Activated naive CD4-positive, alpha-beta T cell treated with anti-CD3 and anti-CD28 coated beads, Interleukin-2, amount 50 U/mL, for 72 hours (primary cell): ENCODE measurements at regions not wholly inside any gene's neighbourhood (a gene's known extent, or its start where the extent isn't known, plus 50 kb on each side); places are given as distances from the start of the nearest gene placed in this dataset.

ENCODE experiments used
- ATAC-seq, 2 donors: fragments of 150-1000 bp; cut with Tn5 transposase; 2 replicates each; pipeline ENCODE4 v1.10.0; 2021; ENCODE audit warnings: mild to moderate bottlenecking in 2 of 2, moderate library complexity in 2 of 2
- DNase-seq, 2 donors: peaks; one replicate each; pipeline ENCODE4 v3.0.0; 2021 to 2022; ENCODE audit warnings: low spot score in 2 of 2
- H3K27ac Mint-ChIP-seq, 2 donors: one replicate each; pipeline ENCODE4 v1.8.0; 2022; ENCODE audit warnings: mild to moderate bottlenecking in 2 of 2, mixed read lengths in 2 of 2
- H3K36me3 Mint-ChIP-seq, 2 donors: one replicate each; pipeline ENCODE4 v1.8.0; 2022; ENCODE audit warnings: mixed read lengths in 2 of 2
- H3K9me3 Mint-ChIP-seq, 2 donors: one replicate each; pipeline ENCODE4 v1.8.0; 2022; ENCODE audit warnings: mixed read lengths in 2 of 2

GRCh38 chr13:64256751-64257150, 2841.1 kb upstream of the PCDH20 start:
- no peak for ATAC-seq
- H3K36me3 Mint-ChIP-seq, result peaks cover 0 to 6% of the 10 kb centered on the region in 2 donors

GRCh38 chr13:64255988-64256387, 2840.3 kb upstream of the PCDH20 start:
- peaks cover 0 to 6% of the 10 kb centered on the region in 2 donors for H3K36me3 Mint-ChIP-seq
- ATAC-seq (no peak), DNase-seq (no peak)
- H3K9me3 Mint-ChIP-seq, result peaks cover 6 to 27% of the 10 kb centered on the region in 2 donors
- H3K27ac Mint-ChIP-seq, result no peak overlapping the region

More at GRCh38 chr13:64256751-64257150, 2841.1 kb upstream of the PCDH20 start:
- Mint-ChIP-seq H3K27ac (no peak overlapping the region), H3K9me3 (peaks cover 6 to 27% of the 10 kb centered on the region in 2 donors)
- no peak for DNase-seq

DNA sequence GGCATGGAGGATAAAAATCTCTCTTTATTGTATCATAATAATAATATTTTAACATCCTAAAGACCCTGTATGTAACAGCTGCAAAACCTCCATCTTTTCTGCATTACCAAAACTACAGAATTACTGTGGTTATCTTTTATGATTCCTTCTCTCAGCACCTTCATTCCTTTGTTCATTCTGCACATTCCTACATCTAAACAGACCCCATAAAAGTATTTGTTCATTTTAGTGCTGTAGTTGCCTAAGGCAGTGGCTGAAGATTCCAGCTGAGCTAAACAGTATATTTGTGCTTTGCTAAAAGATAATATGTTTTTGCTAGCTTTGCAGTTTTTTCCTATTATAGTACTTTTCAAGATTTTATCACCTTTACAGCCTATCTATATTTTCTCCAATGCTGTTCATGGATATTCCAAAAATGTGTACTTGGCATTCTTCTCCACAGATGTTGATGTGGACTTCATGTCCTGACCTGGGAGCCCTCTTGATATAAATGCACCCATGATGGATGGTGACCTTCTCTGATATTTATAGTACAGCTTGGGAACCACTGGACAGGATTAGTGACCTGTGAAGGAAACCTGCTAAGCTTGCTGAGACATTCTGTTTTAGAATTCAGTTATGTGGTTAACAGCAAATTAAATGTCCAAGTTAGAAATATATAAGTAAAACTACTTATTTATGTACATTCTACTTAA, 2832.9 kb upstream of the PCDH20 start:
- ATAC-seq (no peak), DNase-seq (no peak)
- Mint-ChIP-seq H3K36me3 (peaks cover 0 to under 1% of the 10 kb centered on the region in 2 donors), H3K27ac (no peak overlapping the region), H3K9me3 (peaks cover 4 to 32% of the 10 kb centered on the region in 2 donors)

- H3K9me3 Mint-ChIP-seq, result peaks cover 5 to 16% of the 10 kb centered on the region in 2 donors
- DNase-seq, result no peak
- no peak overlapping the region for H3K27ac Mint-ChIP-seq
- H3K36me3 Mint-ChIP-seq, result no peaks in the 10 kb centered on the region
- ATAC-seq, result no peak
Measured at GRCh38 chr13:64239372-64239771, 2823.7 kb upstream of the PCDH20 start.

GRCh38 chr13:64234255-64234654, 2818.6 kb upstream of the PCDH20 start:
- ATAC-seq (no peak), DNase-seq (no peak)
- peaks cover 0 to 3% of the 10 kb centered on the region in 2 donors for H3K9me3 Mint-ChIP-seq

DNA sequence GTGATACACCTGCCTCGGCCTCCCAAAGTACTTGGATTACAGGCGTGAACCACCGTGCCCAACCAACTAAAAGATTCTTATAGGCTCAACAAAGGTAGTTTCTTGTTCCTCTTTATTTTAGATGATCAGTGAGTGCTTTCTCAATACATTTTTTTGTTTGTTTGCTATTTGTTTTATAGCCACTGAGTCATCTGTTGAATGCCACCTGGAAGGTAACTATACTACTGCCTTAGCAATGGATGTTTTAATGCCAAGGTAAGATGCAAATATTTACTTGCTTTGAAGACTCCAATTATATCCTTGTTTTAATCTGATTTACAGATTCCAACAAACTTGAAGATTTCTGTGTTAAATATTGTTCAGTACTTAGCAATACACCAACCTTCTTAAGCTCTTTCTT, 2807.4 kb upstream of the PCDH20 start:
- Mint-ChIP-seq H3K9me3 (peaks cover 4 to 15% of the 10 kb centered on the region in 2 donors), H3K36me3 (no peaks in the 10 kb centered on the region), H3K27ac (no peak overlapping the region)
- no peak for ATAC-seq
- no peak for DNase-seq

More at GRCh38 chr13:64234255-64234654, 2818.6 kb upstream of the PCDH20 start:
- Mint-ChIP-seq H3K27ac (no peak overlapping the region), H3K36me3 (no peaks in the 10 kb centered on the region)

- Mint-ChIP-seq H3K27ac (no peak overlapping the region), H3K36me3 (no peaks in the 10 kb centered on the region), H3K9me3 (peaks cover 8 to 11% of the 10 kb centered on the region in 2 donors)
- no peak for DNase-seq
- no peak for ATAC-seq
Measured at GRCh38 chr13:64206430-64207225, 2791.0 kb upstream of the PCDH20 start.

DNA sequence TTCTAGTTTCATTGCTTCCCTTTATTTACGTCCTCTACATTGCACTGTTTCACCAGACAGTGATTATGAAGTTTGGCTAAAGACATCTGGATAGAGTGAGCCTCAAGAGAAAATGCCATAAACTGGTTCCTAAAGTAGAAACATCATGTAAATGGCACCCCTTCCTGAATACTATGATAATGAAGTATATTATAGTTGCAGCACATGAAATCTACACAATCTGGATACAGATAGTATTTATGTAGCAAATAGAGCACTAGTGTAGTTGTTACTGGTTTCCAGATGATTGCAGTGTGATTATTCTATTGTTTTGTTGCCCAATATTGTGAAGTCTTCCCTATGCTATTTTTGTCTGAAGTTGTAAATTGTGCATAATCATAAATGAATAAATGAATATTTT, 2786.9 kb upstream of the PCDH20 start:
- peaks cover 0 to 4% of the 10 kb centered on the region in 2 donors for H3K9me3 Mint-ChIP-seq
- ATAC-seq, result no peak
- no peaks in the 10 kb centered on the region for H3K36me3 Mint-ChIP-seq
- DNase-seq, result no peak
- H3K27ac Mint-ChIP-seq, result no peak overlapping the region

DNA sequence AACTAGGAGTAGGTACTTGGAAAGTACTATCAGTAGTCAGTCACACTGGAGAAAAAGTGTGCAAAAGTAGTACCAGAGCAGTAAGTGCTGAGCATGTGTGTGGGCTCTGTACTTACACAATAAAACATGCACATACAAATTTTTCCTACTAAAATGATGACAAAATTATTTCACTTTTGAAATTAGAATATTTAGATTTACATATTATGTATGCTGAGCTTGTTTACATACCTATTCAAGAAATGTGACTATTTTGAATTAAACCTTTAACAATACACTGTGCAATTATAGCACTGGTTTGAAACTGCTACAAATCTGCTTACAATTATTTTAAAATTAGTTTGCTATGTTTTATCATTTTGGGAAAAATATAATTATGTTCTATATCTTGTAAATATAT, 2781.6 kb upstream of the PCDH20 start:
- Mint-ChIP-seq H3K36me3 (no peaks in the 10 kb centered on the region), H3K27ac (no peak overlapping the region), H3K9me3 (peaks cover 3 to 13% of the 10 kb centered on the region in 2 donors)
- ATAC-seq (no peak), DNase-seq (no peak)

DNA sequence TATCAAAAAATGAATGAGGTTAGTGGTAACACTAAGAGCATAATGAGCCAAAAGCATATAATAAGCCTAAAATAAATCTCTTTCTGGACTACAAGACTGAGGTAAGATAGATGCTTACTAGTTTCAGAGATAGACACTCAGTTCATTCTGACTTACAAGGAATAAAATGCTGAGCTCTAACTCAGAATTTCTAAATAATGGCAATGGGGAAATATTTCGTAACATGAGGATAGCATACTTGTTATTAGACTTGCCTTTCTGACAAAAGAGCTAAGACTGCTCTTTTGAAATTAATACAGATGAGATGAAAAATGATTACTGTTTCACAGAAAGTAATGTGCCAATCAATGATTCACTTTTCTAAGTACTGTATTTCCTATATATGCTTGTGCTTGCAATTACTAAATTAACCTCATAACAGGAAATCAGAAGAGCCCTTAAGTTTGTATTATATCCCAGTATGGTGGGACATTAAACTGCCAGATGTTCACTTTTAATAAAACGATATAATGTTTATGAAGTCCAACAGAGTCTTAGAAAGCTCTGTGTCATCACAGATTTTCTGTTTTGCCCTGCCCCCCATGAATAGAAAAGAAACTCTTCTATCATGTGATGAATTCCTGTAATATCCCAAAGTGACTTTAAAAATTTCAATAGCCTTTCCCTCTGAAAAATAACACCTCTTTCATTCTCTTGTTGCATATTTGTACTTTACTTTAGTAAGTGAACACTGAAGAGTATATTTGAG, 2771.0 kb upstream of the PCDH20 start:
- ATAC-seq, result no peak
- peaks cover 0 to 5% of the 10 kb centered on the region in 2 donors for H3K36me3 Mint-ChIP-seq
- DNase-seq, result no peak
- H3K27ac Mint-ChIP-seq, result no peak overlapping the region
- H3K9me3 Mint-ChIP-seq, result peaks cover 10 to 34% of the 10 kb centered on the region in 2 donors

GRCh38 chr13:64186071-64186470, 2770.4 kb upstream of the PCDH20 start:
- Mint-ChIP-seq H3K27ac (no peak overlapping the region), H3K36me3 (peaks cover 0 to 5% of the 10 kb centered on the region in 2 donors), H3K9me3 (peaks cover 10 to 34% of the 10 kb centered on the region in 2 donors)
- DNase-seq (no peak), ATAC-seq (no peak)

DNA sequence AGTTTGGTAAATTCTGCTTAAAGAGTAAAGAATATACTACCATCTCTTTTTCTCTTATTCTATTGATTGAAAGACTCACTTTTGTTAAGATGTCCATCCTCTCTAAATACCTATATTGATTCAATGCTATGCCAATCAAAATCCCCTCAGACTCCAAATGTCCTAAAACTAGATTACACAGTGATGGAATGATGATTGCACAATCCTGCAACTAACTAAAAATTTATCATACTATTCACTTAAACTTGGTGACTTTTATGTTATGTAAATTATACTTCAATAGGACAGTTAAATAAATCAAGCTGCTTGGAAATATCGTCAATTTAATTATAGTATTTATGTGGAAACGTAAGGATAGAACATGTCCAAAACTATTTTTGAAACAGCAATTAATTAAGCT, 2765.1 kb upstream of the PCDH20 start:
- Mint-ChIP-seq H3K27ac (no peak overlapping the region), H3K36me3 (peaks cover 0 to 5% of the 10 kb centered on the region in 2 donors), H3K9me3 (peaks cover 5 to 21% of the 10 kb centered on the region in 2 donors)
- DNase-seq (no peak), ATAC-seq (no peak)

GRCh38 chr13:64165826-64166225, 2750.2 kb upstream of the PCDH20 start:
- H3K36me3 Mint-ChIP-seq, result peaks cover 0 to 6% of the 10 kb centered on the region in 2 donors

GRCh38 chr13:64164435-64164834, 2748.8 kb upstream of the PCDH20 start:
- H3K9me3 Mint-ChIP-seq, result peaks cover 17 to 18% of the 10 kb centered on the region in 2 donors
- H3K27ac Mint-ChIP-seq, result no peak overlapping the region
- ATAC-seq (no peak), DNase-seq (no peak)
- H3K36me3 Mint-ChIP-seq, result peaks cover 0 to 6% of the 10 kb centered on the region in 2 donors

More at GRCh38 chr13:64165826-64166225, 2750.2 kb upstream of the PCDH20 start:
- DNase-seq (no peak), ATAC-seq (no peak)
- H3K9me3 Mint-ChIP-seq, result peaks cover 18 to 19% of the 10 kb centered on the region in 2 donors
- no peak overlapping the region for H3K27ac Mint-ChIP-seq

GRCh38 chr13:64160479-64160878, 2744.8 kb upstream of the PCDH20 start:
- Mint-ChIP-seq H3K36me3 (peaks cover 0 to 6% of the 10 kb centered on the region in 2 donors), H3K9me3 (peaks cover 14 to 17% of the 10 kb centered on the region in 2 donors), H3K27ac (no peak overlapping the region)
- DNase-seq, result no peak
- no peak for ATAC-seq

DNA sequence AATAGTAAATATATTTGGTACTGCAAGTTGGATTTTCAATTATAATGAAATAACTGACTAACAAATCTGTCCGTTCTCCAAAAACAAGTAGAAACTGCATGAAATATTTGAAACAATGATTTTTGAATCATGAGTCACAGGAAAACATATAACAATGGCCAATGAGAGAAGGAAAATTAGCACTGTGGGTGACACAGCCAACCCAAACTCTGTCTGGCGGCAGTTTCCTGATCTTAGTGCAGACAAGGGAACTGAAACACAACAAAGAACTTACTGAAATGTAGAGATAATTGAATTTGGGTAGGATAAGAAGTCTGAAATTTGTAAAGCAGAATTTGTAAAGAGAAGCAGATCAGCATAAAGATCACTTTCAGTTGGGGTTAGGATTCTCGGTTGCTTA, 2743.3 kb upstream of the PCDH20 start:
- peaks cover 10 to 13% of the 10 kb centered on the region in 2 donors for H3K9me3 Mint-ChIP-seq
- no peaks in the 10 kb centered on the region for H3K36me3 Mint-ChIP-seq
- no peak overlapping the region for H3K27ac Mint-ChIP-seq
- ATAC-seq (no peak), DNase-seq (no peak)

GRCh38 chr13:64154514-64154913, 2738.9 kb upstream of the PCDH20 start:
- peaks cover 6 to 8% of the 10 kb centered on the region in 2 donors for H3K9me3 Mint-ChIP-seq
- no peak overlapping the region for H3K27ac Mint-ChIP-seq
- DNase-seq (no peak), ATAC-seq (no peak)
- no peaks in the 10 kb centered on the region for H3K36me3 Mint-ChIP-seq
